GM13976 (cell line): ENCODE measurements at regions not wholly inside any gene's neighbourhood (a gene's known extent, or its start where the extent isn't known, plus 50 kb on each side); places are given as distances from the start of the nearest gene placed in this dataset.

ENCODE experiments used
- DNase-seq: peaks from one replicate; pipeline ENCODE4 v3.0.0; 2012; ENCODE audit warnings: low spot score
- in situ Hi-C: fragments of 300-500 bp; cut with MboI; formaldehyde crosslinking; loops from one replicate; pipeline ENCODE4 v1.12.0; 2022; ENCODE audit warnings: low sequenced_read_pairs, mixed read lengths, inconsistent platforms; ENCODE audit not compliant: unreplicated experiment
- TF ChIP-seq, protein P1 (sequence below): IDR thresholded peaks from 2 replicates; pipeline ENCODE4 v1.5.1; 2012; ENCODE audit warnings: borderline replicate concordance, mild to moderate bottlenecking; ENCODE audit not compliant: insufficient read depth; ENCODE audit errors: extremely low read depth, missing control alignments, control extremely low read depth

DNA sequence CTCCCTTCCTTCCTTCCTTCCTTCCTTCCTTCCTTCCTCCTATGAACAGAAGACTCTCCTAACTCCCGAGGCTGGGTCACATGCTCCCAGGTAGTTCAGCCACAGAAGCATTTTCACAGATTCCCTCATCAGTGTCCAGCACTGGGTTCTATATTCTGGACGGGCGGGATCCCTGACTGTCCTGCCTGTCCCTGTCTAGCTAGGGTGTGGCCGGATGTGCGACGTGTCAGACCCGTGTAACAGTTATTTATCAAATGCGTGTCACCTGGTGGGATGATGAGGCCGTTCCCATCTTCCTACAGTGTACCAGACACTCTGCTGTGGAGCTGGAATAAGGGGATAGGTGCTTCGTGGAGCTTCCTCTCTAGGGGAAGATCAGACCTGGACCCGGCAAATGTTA lies 901.0 kb downstream of the BRD1 start:
- no peak for DNase-seq
- in situ Hi-C loops, result no loop called here
- TF ChIP-seq, protein P1, sequence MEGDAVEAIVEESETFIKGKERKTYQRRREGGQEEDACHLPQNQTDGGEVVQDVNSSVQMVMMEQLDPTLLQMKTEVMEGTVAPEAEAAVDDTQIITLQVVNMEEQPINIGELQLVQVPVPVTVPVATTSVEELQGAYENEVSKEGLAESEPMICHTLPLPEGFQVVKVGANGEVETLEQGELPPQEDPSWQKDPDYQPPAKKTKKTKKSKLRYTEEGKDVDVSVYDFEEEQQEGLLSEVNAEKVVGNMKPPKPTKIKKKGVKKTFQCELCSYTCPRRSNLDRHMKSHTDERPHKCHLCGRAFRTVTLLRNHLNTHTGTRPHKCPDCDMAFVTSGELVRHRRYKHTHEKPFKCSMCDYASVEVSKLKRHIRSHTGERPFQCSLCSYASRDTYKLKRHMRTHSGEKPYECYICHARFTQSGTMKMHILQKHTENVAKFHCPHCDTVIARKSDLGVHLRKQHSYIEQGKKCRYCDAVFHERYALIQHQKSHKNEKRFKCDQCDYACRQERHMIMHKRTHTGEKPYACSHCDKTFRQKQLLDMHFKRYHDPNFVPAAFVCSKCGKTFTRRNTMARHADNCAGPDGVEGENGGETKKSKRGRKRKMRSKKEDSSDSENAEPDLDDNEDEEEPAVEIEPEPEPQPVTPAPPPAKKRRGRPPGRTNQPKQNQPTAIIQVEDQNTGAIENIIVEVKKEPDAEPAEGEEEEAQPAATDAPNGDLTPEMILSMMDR, result no peak

DNA sequence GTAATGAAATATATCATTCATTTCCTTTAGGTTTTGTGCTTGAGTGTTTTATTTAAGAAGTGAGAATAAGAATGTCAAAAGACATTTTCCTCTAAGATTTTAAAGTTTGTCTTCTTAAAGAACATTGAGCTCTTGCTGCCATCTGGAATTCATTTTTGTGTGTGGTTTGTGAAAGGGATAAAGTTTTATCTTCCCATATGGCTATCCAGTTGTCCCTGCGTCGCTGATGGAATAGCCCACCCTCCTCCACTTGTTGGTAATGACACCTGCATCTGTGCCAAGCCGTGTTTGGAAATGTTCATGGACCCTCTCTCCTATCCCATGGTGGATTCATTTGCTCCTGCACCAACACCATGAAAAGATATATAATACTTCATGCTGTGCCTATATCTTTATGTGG lies 901.5 kb downstream of the BRD1 start:
- TF ChIP-seq, protein P1, result no peak
- no peak for DNase-seq
- in situ Hi-C loops, result no loop called here

DNA sequence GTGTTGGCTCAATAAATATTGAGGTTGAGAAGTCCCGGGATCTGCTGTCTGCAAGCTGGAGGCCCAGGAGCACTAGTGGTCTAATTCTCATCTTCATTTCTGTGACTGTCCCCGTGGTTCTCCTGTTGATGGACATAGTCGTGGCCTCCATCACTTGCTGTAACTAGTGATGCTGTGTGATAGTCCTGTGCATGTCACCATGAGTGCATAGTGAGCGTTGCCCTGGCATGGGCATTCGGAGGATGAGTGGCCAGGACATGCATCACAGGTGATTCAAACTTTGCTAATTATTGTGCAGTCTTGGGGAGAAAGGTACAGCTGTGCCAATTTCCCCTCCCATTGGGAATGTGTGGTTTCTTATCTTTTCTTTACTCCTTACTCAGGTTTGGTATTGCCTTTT lies 902.2 kb downstream of the BRD1 start:
- TF ChIP-seq, protein P1, result no peak
- in situ Hi-C loops, result no loop called here
- DNase-seq, result no peak

DNA sequence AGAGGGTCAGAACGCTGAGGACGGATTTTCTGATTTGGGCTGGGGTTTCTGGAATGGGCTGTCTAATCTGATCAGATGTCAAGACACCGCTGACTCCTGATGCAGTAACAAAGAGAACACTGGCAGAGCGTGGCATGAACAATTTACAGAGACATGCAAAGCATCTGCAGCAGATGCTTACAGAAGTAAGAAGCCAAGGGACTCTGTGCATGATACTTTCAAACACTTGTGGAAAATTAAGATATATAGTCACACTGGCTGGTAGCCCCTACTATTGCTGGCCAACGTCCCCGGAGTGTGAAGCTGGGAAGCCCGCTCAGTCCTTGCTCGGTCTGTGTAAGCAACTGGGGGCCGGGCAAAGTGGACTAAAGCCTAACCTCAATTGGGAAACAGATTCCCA lies 903.7 kb downstream of the BRD1 start:
- in situ Hi-C loops, result no loop called here
- DNase-seq, result no peak
- TF ChIP-seq, protein P1, result no peak

DNA sequence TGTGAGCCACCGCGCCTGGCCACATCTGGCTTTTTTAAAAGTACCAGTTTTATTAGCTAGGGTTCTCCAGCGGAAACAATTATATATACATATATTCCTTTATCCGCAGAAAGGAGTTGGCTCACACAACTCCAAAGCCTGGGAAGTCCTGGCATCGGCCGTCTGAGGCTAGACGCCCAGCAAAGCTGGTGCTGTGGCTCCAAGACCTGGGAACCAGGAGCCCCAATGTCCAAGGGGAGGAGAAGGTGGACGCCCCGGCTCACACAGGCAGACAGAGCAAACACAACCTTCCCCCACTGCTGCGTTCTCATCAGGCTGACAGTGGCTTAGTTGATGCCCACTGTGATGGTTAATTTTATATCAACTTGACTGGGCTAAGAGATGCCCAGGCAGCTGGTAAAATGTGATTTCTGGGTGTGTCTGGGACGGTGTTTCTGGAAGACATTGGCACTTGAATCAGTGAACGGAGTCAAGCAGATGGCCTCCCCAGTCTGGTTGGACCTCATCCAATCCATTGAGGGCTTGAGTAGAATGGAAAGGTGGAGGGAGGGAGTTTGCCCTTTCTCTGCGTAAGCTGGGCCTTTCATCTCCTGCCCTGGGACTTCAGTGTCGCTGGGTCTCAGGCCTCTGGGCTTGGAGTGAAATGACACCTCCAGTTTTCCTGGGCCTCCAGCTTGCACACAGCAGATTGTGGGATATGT lies 904.4 kb downstream of the BRD1 start:
- DNase-seq, result no peak
- in situ Hi-C loops, result no loop called here

DNA sequence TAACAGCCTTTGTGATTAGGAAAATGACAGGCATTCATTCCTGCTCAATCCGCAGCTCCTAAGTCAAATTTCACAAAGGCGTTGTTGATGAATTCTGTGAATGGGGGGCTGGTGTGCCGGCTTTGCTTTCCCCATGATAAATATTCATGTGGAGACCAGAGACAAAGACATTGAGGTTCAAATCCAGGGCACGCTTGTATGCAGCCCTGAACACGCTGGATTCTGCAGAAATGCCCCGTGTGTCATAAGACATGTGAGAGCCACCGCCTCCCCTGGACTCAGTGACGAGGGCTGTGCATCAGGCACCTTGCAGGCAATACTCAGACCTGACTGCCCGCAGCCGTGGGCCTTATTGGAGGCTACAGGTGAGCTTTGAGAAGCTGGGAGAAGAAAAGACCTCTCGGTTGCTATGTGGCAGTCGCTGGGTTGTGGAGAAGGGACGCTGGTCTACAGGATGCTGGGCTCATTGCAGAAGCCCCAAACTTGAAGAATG lies 906.2 kb downstream of the BRD1 start:
- in situ Hi-C loops, result no loop called here
- TF ChIP-seq, protein P1, result no peak
- no peak for DNase-seq

More for the DNA sequence above, 904.4 kb downstream of the BRD1 start:
- TF ChIP-seq, protein P1, result no peak
